Retinal pigment epithelial cell (primary cell): ENCODE measurements at regions not wholly inside any gene's neighbourhood (a gene's known extent, or its start where the extent isn't known, plus 50 kb on each side); places are given as distances from the start of the nearest gene placed in this dataset.

Source experiments
- DNase-seq: peaks from one replicate; pipeline ENCODE4 v3.0.0-alpha.2; 2010; ENCODE audit warnings: low read depth
- H3K4me3 ChIP-seq: 2 replicates; pipeline ENCODE4 v1.5.1; 2011; ENCODE audit warnings: mild to moderate bottlenecking, low read length, control low read depth, moderate library complexity
- CTCF ChIP-seq: conservative IDR thresholded peaks from 2 replicates; pipeline ENCODE4 v1.5.1; 2011; ENCODE audit warnings: low read depth, low read length, control low read depth, inconsistent platforms

DNA sequence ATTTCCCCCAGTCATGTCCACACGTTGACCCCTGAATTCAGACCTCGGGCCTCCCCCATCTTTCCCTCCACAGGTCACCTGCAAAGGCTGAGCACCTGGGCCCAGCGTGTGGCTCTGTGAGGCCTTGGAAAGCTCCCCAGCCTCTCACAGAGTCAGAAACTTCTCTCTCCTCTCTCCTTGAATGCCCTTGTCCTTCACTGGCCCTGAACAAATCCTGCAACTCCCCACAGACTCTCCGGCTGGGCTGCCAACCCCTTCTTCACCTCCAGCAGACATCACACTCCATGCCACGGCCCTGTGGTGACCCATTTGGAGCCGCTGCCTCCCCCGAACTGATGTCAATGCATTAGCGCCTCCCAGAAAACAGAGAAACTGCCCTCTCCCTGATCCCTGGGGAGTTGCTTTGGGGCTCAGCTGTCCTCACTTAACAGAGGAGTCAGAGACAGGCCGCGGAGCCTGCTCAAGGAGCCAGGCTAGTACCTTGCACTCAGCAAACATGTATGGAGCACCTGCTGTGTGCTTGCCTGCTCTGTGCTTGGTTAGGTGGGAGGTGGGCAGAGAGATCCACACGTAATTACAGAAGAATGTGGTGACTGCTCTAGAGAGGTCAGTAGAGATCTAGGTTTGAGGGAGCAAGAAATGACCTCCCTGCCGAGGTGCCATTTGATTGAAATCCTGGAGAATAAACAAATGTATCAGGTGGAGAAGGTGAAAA lies 99.2 kb upstream of the PWP1 start:
- no peak for TF ChIP-seq CTCF
- DNase-seq: no peak
- H3K4me3 ChIP-seq: no peak overlapping the region

GRCh38 chr12:107590413-107590812 lies 95.2 kb upstream of the PWP1 start:
- H3K4me3 ChIP-seq: no peak overlapping the region
- TF ChIP-seq CTCF: no peak
- DNase-seq: no peak

DNA sequence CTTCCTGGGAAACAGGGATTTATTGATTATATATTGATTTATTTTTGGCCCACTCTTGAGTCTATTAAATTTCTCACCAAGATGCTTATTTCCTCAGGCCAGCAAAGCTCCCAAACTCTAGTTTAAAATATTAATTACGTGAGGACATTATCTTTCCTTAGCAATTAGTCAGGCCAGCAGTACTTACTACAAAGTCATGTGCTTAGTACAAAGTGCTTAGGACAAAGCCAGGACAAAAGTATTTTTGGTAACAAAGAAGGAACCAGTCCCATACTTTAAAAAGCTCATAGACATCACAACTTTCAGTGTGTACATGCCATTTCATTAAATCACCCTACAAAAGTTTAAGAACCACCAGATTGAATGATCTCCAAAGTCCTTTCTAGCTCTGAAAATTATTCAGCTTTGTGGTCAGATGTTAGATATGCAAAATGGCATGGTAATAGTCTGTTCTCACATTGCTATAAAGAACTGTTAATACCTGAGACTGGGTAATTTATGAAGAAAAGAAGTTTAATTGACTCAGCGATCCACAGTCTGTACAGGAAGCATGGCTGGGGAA lies 94.7 kb upstream of the PWP1 start:
- DNase-seq: no peak
- no peak overlapping the region for H3K4me3 ChIP-seq
- TF ChIP-seq CTCF: no peak

GRCh38 chr12:107593713-107594381 lies 91.8 kb upstream of the PWP1 start:
- H3K4me3 ChIP-seq: no peak overlapping the region
- TF ChIP-seq CTCF: no peak
- DNase-seq: no peak

DNA sequence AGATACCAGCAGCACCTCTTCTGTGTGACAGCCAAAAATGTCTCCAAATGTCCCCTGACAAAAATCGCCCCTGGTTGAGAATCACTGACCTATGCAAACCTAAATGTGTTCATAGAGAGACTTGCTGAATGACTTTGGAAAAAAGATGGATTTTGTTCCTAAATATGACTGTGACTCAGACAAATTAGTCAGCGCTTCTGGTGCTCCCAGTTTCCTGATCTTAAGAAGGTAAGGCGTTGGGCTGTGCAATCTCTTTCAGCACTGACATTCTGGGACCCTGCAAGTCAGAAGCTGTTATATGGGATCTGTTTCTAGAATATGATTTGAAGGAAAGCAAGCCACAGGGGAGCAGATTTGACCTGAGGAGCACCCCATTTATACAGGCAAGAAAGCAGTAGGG lies 90.6 kb upstream of the PWP1 start:
- no peak overlapping the region for H3K4me3 ChIP-seq
- no peak for TF ChIP-seq CTCF
- no peak for DNase-seq

GRCh38 chr12:107597695-107598410 lies 87.7 kb upstream of the PWP1 start:
- no peak for DNase-seq
- no peak for TF ChIP-seq CTCF
- H3K4me3 ChIP-seq: no peak overlapping the region
